GF-D8 (cell line): ENCODE measurements at regions not wholly inside any gene's neighbourhood (a gene's known extent, or its start where the extent isn't known, plus 50 kb on each side); places are given as distances from the start of the nearest gene placed in this dataset.

Source experiments
- DNase-seq: peaks from one replicate; lab custom pipeline; 2025; lab: John Stamatoyannopoulos, UW

- no peak for DNase-seq
Observed at GRCh38 chr22:47474464-47474863, 712.0 kb downstream of the TBC1D22A start.

- DNase-seq = no peak
Observed at GRCh38 chr22:47472636-47473035, 710.2 kb downstream of the TBC1D22A start.

- DNase-seq = no peak
Observed at GRCh38 chr22:47471406-47471805, 709.0 kb downstream of the TBC1D22A start.

GRCh38 chr22:47465809-47466208, 703.4 kb downstream of the TBC1D22A start:
- no peak for DNase-seq

GRCh38 chr22:47465222-47465621, 702.8 kb downstream of the TBC1D22A start:
- DNase-seq = no peak

GRCh38 chr22:47463220-47463619, 700.8 kb downstream of the TBC1D22A start:
- no peak for DNase-seq

- no peak for DNase-seq
Observed at GRCh38 chr22:47460861-47461260, 698.4 kb downstream of the TBC1D22A start.

- no peak for DNase-seq
Observed at GRCh38 chr22:47460176-47460575, 697.7 kb downstream of the TBC1D22A start.

GRCh38 chr22:47458348-47458747, 695.9 kb downstream of the TBC1D22A start:
- DNase-seq = no peak

GRCh38 chr22:47457509-47458300, 695.3 kb downstream of the TBC1D22A start:
- no peak for DNase-seq

GRCh38 chr22:47457021-47457420, 694.6 kb downstream of the TBC1D22A start:
- DNase-seq = no peak

- DNase-seq = no peak
Observed at GRCh38 chr22:47456031-47456430, 693.6 kb downstream of the TBC1D22A start.

GRCh38 chr22:47453049-47453448, 690.6 kb downstream of the TBC1D22A start:
- DNase-seq = no peak

- DNase-seq = no peak
Observed at GRCh38 chr22:47452184-47452583, 689.7 kb downstream of the TBC1D22A start.

- no peak for DNase-seq
Observed at GRCh38 chr22:47450876-47451475, 688.5 kb downstream of the TBC1D22A start.

- DNase-seq = no peak
Observed at GRCh38 chr22:47449508-47450270, 687.2 kb downstream of the TBC1D22A start.

GRCh38 chr22:47448231-47449223, 686.1 kb downstream of the TBC1D22A start:
- no peak for DNase-seq

- no peak for DNase-seq
Observed at GRCh38 chr22:47446821-47447810, 684.7 kb downstream of the TBC1D22A start.

- no peak for DNase-seq
Observed at GRCh38 chr22:47446331-47446730, 683.9 kb downstream of the TBC1D22A start.

- no peak for DNase-seq
Observed at GRCh38 chr22:47445716-47446290, 683.4 kb downstream of the TBC1D22A start.
